T-helper 22 cell (primary cell): ENCODE measurements at regions not wholly inside any gene's neighbourhood (a gene's known extent, or its start where the extent isn't known, plus 50 kb on each side); places are given as distances from the start of the nearest gene placed in this dataset.

ENCODE experiments used
- DNase-seq: peaks from one replicate; pipeline ENCODE4 v3.0.0-alpha.2; 2020; ENCODE audit warnings: low read depth

DNA sequence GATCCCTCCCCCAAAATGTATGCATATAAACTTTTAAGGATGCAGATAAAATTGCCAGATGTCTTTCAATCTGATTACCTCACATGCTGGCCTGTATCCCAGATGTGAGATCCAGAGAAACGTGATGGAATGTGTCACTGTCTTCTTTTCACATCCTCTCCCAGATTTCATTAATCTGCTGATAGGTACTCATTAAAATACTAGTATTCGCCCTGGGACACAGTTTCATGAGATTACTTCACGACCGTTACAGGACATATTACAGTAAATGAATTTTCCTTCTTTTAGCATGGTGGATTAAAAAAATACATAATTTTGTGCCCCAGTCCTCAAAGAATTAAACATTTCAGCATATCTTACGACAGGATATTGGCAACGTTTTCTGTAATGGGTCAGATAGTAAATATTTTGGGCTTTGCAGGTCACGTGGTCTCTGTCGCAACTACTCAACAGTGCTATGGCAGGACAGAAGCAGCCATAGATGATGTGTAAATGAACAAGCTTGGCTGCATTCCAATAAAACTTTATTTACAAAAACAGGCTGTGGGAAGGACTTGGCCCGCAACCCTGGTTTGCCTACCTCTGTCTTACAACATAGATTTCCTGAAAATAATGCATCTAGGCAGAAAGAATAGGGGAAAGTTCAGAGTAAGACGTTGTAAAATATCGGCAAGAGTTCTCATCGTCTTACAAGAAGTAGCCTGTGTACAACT lies 156.0 kb upstream of the DIO3 start:
- no peak for DNase-seq

DNA sequence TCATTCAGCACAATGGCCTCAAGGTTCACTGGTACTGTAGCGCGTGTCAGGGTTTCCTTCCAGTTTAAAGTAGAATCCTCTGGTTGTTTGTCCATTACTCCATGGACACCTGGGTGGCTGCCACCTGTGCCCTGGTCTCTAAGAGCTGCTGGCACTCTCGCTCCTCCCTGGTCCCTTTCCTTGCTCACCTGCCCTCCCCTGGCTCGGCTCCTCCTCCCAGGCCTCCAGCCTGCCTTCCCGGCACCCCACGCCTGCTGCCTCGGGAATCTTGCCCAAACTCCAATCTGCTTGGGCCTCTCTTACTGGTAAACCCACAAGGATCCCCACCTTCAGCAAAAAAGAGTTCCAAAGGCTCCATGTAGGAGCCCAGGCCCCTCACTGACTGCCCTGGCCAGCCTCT lies 154.4 kb upstream of the DIO3 start:
- no peak for DNase-seq

DNA sequence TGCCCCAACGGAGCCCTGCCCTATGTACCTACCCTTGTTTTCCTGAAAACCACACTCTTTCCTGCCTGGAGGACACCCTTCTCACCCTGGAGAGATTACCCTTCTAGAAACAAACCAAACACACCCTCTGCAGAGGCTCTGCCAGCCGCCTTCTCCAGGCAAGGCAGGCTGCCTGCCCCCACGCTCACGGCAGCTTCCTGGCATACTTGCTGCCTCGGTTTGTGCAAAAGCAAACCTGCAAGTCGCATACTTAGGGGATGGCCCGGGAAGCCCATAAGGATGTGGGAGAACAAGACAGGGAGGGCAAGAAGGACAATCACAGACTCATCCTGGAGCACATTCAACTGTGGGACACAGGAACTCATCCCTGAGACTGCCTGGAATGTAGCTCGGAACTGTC lies 154.0 kb upstream of the DIO3 start:
- no peak for DNase-seq

GRCh38 chr14:101408077-101408831 lies 153.0 kb upstream of the DIO3 start:
- no peak for DNase-seq

DNA sequence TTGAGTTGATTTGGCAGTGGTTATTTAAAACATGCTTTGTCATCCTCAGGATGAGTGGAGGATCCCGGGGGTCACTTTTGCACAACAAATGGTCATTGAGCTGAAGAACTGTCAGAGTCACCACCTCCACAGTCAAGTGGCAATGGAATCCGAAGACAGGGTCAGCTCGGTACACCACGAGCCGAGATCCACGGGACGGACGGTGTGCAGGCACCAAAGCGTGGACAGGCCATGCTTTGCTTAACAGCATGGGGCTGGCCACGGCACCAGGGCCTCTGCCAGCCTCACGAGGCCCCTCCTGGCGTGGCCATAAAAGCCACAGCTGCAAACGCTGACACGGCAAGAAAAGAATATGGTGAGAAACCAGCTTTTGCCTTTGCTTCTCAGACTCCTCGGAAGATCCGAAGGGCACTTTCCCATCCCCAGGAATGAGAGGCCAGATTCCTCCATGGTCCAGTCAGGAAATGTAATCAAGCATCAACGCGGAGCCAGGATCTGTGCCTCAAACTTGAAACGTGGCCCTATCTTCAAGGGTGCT lies 152.2 kb upstream of the DIO3 start:
- no peak for DNase-seq

DNA sequence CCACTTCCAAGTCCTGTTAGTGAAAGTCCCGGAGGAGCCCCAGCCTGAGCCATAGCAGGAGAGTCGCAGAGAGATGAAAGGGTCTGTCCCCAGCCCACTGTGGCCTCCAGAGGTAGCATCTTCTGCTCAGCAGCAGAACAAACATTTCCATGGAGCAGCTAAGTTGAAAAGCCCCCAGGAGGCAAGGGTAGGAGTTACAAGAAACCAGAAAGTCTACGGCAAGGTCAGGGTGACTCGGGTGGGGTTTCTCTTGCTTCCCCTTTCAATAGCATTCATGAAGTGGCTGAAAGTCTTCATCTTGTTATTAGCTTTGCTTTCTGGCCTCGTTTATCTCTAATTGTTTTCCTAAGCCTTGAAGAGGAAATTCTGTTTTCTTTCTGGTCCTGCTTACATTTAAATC lies 151.2 kb upstream of the DIO3 start:
- no peak for DNase-seq

GRCh38 chr14:101411151-101411550 lies 150.1 kb upstream of the DIO3 start:
- no peak for DNase-seq

- no peak for DNase-seq
Observed at GRCh38 chr14:101411779-101412178, 149.5 kb upstream of the DIO3 start.

GRCh38 chr14:101412739-101413138 lies 148.6 kb upstream of the DIO3 start:
- no peak for DNase-seq

DNA sequence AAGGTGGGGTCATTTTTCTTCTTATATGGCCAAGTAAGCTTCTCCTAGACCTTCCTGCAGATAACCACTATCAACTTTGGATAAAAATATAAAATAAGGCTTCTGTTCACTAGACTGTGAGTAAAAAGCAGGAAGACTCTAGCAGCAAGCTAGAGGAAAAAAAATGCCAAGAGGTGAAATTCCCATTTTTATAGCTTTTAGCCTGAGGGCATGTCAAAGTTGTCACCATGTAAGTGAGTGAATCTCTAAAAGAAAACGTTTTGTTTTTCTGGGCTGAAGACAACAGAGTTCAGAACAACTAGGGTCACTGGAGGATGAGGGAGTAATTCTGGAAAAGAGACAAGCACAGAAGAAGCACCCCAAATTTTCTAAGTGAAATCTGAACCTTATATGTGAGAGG lies 143.9 kb upstream of the DIO3 start:
- DNase-seq = no peak

DNA sequence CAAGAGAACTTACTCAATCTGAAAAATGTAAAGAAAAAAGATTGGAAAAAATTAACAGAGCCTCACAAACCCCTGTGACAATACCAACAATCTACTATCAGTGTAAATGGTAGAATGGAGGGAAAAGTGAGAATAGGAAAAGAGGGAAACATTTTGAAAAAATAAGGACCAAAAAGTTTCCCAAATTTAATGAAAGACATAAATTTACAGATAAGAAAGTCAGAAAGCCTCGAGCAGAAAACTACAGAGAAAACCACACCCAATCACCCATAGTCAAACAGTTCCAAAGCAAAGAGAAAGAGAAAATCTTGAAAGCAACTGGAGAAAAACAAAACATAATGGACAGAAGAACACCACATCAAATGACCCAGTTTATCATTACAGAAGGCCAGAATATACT lies 142.7 kb upstream of the DIO3 start:
- DNase-seq = no peak

DNA sequence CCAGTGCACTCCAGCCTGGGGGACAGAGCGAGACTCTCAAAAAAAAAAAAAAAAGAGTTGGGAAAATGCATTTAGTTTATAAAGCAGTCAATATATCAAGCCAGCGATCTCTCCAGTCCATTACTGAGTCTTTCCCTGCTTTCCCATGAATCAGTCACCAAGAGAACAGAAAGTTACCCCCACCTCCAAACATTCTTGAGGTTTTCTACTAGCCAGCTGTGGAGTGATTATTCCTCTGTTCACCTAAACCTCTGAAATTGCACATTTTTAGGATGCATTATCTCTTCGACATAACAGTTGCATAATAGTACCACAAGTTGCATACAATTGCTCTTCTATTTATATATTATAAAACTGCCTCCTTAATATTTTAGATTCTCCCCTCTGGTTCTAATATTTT lies 134.8 kb upstream of the DIO3 start:
- no peak for DNase-seq

DNA sequence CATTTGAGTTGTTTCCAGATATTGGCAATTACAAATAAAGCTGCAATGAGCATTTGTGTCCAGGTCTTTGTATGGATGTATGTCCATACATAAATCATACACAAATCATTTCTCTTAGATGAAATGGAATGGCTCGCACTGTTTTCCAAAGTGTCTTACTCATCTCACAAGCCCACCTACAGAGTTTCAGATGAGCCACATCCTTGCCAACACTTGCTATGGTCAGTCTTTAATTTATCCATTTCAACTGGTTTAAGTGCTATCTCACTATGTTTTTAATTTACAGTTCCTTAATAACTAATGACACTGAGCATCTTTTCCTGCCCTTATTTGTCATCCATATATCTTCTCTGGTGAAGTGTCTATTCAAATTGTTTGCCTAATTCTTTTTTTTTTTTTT lies 132.9 kb upstream of the DIO3 start:
- no peak for DNase-seq

DNA sequence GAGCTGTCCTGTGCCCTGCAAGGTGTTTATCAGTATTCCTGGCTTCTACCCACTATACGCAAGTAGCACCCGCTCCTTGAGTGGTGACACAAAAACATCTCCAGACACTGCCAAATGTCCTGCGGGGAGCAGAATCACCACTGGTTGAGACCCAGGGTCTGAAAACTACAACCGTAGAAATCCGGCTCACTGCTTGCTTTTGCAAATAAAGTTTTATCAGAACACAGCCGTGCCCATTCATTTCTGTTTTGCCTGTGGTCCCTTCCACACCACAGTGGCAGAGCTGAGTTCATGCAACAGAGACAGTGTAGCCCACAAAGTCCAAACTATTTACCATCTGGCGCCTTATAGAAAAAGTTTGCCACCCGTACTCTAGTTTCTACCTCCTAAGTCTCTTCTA lies 125.7 kb upstream of the DIO3 start:
- DNase-seq = no peak

GRCh38 chr14:101439023-101439422 lies 122.3 kb upstream of the DIO3 start:
- no peak for DNase-seq

DNA sequence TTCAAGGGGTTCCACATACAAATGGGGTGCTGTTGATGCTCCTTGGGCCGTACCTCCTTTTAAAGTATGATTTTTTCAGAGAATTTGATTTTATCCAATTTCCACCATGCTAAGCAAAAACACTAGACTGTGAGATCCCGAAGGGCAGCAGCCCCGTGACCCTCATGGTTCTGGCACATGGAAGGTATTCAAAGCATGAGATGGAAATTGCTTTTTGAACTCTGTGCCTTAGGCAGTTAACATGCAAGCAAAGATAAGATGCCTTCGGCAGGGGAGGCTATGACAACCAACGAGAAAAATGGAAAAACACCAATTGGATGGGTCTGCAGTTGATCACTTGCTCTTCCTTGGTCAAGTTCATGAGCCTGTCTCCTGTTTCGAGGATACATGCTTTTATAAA lies 120.8 kb upstream of the DIO3 start:
- no peak for DNase-seq

DNA sequence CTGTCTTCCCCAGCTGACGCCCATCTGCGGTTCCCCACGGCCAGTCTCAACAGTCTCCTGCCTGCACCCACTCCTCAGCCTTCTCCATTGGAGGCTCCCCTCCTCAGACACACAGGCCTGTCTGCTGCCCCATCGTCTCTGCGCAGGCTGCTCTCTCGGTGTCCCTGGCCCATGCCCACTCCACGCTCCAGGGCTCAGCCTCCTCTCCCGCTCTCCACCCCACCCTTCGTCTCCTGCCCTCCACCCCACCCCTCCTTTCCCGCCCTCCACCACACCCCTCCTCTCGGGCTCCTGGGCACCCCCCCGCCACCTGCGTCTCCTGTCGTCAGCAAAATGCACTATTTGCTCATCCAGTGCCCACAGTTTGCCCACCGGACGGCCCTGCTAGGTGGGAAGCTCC lies 119.6 kb upstream of the DIO3 start:
- DNase-seq = no peak

DNA sequence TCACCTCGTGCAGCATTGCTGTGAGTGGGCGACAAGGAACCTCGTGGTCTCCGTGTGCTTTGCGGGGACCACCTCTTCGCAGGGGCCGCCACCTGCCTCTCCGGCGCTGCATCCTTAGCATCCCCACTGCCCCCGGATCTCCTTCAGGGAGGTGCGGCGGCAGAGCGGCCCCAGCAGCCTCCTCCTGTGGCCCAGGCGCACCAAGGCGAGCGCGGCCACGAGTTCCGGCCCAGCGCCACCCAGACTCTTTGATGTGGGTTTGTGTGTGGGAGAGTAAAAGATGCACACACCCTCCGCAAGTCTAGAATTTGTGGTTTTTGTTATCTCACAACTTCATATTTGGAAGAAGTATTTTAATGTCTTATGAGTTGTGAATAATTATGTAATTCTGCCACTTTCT lies 118.8 kb upstream of the DIO3 start:
- peak; percentile 17 for DNase-seq

GRCh38 chr14:101444116-101444515 lies 117.2 kb upstream of the DIO3 start:
- no peak for DNase-seq

- no peak for DNase-seq
Observed at GRCh38 chr14:101445278-101445677, 116.0 kb upstream of the DIO3 start.

GRCh38 chr14:101446387-101446969 lies 114.8 kb upstream of the DIO3 start:
- no peak for DNase-seq

GRCh38 chr14:101449114-101449513 lies 112.2 kb upstream of the DIO3 start:
- no peak for DNase-seq

- DNase-seq = no peak
Observed at GRCh38 chr14:101451166-101451565, 110.1 kb upstream of the DIO3 start.
